GM21515 (cell line): ENCODE measurements at regions not wholly inside any gene's neighbourhood (a gene's known extent, or its start where the extent isn't known, plus 50 kb on each side); places are given as distances from the start of the nearest gene placed in this dataset.

Experiments
- ATAC-seq: cut with Tn5 transposase; IDR thresholded peaks from one replicate; pipeline ENCODE4 v1.9.1; 2021; ENCODE audit not compliant: unreplicated experiment

DNA sequence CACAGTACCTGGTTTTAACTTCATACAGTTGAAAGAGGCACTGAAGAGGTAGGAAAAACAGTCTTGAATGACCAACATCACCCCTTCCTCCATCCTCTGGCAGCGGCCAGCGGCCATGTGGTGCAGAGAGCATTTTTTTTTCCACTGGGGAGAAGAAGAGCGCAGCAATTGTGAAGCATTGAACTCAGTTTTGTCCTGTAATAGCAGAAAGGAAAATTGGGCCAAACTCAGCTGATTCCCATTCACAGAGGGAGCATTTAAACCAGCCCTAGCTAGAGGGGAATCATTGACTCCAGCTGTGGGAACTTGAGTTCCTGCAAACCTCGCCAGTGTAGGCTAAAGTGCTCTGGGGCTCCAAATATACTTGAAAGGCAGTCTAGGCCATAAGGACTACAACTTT, 316.6 kb upstream of the CHST9 start:
- ATAC-seq: no peak

DNA sequence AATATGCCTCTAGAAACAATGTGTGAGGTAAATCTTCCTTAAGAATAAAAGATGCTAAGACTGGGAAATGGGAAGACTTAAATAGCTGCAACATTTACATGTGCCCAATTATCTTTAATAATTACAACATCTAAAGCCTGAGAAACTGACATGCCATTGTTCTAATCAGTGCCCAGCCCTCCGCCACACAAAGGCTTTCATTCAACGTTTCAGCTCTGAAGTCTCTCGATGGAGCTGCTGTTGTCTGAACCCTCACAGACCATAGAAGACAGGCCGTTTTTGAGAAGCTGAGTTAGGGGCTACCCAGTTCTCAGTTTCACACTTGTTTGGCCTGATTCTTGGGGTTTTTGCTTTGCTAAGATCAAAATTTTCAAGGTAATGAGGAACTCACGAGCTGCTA, 315.4 kb upstream of the CHST9 start:
- ATAC-seq: no peak

DNA sequence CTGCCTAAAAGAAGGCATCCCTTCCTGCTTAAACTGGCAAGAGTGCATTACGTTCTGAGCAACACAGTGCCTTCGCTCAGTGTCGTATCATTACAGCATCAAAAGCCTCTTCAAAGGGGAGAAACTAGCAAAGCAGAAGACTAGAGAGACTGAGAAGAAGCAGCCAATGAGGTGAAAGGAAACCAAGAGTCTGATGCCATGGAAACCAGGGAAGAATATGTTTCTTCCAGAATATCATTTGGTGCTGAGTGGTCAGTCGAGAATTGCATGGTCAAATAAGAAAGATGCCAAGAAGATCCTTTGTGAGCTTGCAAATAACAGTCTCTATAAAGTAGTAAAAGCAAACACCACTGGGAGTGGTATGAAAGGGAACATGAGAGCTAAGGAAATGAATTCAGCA, 312.1 kb upstream of the CHST9 start:
- no peak for ATAC-seq

DNA sequence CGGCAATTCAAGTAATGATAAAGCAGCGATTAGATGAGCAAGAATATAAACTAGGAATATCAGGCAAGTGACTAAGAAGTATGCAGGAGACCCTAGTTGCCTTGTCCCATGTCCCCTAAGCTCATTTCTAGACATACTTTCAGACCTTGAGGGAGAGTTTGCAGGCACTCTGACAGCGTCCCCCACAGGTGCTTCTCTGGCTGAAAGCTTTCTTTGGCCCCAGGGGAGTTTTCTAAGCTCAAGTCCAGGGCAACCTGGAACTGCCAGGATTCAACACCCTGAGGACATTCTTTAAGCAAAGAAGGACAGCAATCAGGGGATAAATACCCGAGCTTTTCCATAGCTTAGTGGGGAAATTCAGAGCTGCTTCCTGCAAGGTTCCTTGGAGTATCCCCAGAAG, 308.1 kb upstream of the CHST9 start:
- ATAC-seq: no peak

DNA sequence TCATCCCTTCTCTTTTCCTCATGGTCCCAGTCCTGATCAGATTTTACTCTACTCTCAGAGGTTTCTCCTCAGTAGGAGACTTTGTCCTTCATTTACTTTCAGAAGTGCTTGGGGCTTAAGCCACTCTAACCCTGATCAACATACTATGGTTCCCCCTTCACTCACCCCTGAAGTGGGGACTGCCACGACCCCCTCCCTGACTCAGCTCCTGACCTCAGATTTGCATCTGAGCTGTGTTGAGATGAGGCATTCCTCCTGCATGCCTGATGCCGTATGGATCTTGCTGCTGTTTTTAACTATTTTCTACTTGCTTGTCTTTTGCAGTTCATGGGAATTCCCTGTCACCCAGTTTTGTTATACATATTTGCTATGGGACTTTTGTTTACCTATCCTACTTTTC, 306.7 kb upstream of the CHST9 start:
- ATAC-seq: no peak

DNA sequence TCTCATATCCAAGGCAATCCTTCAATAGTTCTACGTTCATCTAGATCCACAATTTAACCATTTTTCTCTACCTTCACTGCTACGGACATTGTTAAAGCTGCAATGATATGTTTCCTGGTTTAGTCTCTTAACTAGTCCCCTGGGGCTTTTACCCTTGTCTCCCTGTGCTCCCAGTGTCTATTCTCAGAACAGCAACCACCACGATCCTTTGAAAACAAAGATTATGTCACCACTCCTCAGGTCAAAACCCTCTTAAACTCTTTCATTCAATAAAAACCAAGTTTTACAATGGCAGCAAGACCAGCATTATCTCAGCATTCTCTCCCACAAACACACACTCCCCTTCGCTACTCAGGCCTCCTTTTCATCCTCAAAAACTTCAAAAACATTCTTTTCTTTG, 298.2 kb upstream of the CHST9 start:
- no peak for ATAC-seq

DNA sequence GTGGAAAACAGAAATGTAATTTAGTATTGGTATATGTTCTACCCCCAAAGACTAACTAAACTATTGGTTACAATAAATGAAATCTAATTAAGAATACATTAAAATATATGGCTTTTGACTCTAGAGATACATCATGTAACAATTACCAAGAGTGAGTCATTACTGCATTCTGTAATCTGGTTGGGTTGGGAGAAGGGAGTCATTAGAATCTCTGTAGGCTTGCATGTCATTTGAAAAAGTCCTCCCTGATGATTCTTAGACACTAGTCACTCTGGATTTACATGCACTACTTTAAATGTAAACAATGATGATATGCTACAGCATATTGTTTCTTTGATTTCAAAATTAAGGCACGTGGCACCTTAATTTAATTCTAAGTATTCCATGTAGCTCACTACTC, 293.4 kb upstream of the CHST9 start:
- no peak for ATAC-seq

DNA sequence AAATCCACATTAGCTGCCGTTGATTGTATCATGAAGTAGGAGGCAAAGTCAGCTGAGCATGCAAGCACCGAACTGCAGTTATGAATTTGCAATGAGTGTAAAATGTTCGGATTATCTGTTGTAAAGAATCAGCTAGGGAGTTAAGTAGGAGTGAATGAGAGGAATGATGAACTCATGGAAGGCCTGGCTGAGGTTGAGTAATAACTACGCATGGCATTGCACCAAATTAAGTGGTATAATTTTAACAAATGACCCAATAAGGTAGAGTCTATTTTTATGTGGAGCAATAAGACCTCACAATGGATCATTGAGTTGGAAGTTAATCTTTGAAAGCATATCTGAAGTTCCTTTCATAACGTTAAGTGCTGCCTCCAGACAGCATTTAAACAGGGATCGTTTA, 288.2 kb upstream of the CHST9 start:
- no peak for ATAC-seq

DNA sequence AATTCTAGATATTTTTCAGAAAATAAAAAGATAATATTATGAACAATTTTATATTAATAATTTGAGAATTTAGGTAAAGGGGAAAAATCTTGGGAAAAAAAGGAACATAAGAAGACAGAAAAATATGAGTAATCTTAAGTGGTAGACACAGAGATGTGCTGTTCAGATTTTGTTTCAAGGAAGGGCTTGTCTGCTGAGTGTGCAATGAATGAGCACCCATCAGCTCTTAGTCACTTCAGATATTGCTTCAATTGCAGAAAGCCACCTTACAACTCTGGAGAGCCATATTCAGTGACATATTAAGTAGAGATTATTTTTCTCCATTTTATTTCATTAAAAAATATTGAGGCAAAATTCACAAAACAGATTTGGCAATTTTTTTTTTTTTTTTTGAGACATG, 282.0 kb upstream of the CHST9 start:
- no peak for ATAC-seq

DNA sequence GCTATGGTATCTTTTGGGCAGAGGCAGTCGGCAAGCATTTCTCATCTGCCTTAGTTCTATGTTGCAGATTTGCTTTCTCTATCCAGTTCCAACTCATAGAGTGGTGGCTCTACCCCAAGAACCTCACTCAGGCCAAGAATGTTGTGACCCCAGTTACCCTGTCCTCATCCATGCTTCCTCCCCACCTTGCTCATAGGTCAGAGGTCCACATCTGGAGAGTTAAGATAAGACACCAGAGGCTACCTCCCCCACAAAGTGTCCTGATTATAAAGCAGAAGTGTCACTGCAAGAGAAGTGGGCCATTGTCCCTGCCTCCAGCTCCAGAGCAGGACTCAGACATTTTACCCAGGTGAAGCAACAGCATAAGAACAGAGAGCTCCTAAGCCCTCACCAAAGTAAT, 276.8 kb upstream of the CHST9 start:
- no peak for ATAC-seq

DNA sequence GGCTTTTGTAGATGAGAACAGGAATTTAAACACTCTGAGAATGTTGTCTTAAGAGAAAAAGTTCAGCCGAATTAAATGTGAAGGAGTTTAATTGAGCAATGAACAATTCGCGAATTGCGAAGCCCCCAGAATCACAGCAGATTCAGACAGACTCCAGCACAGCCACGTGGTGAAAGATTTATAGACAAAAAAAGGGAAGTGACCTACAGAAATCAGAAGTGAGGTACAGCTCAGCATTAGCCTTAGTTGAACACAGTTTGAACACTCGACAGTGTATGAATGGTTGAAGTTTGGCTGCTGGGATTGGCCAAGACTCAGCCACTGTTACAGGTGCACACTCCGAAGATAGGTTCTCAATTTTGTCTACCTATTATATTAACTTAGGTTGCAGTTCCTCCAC, 264.0 kb upstream of the CHST9 start:
- ATAC-seq: no peak

DNA sequence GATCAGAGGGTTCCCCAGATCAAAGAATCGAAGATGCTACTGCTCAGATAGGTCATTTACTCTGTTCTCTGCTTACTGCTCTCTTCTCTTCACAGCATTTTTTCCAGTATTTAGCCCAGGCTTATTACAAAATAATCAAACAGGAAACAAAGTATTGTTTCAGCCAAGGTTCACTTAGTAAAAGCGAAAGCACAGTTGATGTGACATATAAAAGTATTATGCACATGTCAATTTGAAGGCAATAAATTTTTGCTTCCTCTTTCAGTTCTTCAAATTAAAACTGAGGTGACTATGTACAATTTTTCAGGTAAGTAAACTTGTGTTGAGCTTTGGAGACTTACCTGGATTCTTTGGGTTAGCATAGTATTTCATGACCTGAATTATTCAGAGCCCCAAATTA, 262.8 kb upstream of the CHST9 start:
- no peak for ATAC-seq

DNA sequence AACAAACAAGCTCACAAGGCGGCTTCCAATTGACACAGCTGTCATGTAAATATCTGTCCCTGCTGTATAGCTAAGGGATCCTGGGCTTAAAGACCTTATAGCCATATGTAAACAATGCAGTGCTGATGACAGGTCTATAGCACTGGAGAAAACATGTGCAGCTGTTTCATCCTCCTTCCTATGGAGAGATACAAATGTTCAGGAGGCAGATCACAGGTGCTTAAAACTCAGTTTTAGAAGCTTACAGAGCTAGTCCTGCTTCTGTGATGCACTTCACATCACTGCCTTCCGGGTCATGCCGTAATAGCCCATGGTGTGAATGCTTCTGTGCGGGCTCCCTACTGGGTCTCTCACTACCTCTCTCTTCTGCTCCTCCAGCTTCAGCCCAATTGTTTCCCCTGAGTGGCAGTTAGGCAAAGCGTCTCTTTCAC, 262.4 kb upstream of the CHST9 start:
- ATAC-seq: no peak

DNA sequence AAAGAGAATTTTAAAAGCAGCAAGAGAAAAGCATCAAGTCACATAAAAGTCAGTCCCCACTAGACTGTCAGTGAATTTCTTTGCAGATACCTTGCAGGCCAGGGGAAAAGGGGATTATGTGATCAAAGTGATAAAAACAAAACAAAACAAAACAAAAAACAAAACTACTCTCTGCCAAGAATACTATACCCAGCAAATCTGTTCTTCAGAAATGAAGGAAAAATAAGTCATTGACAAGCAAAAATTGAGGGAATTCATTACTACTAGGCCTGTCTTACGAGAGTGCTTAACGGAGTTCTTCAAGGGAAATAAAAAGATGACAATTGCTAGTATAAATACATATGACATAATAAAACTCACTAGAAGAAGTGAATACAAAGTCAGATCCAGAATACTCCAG, 245.5 kb upstream of the CHST9 start:
- no peak for ATAC-seq

DNA sequence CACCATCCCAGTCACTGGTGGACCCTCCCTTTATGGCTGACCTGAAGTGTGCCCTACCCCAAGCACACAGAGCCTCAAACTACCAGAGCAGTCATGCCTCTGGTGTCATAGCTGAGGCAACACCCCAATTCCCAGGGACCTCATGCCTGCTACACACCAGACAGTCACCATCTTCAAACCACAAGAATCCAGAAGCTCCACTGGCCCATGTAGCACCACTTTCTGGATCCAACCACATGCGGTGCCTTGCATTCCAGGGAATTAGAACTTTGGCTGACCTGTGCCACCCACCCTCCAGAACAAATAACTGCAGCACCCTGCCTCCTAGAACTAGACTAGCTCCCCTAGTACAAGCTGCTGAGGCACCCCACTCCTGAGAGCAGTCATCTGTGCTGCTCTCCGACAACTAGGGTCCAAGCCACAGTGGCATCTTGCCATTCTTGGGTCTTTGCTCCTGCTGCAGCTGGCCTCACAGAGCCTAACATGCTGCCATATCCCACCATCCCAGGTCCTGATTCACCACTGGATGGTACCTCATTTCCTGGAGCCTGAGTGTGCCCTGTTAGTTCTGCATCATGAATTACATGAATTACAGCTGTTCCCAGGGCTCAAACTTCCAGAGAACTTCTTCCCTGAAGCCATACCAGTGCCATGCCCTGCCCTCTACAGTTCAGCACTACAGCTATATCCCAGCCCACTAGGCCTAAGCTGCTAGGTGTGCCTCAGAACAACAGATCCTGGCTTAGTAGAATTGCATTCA, 243.8 kb upstream of the CHST9 start:
- no peak for ATAC-seq

DNA sequence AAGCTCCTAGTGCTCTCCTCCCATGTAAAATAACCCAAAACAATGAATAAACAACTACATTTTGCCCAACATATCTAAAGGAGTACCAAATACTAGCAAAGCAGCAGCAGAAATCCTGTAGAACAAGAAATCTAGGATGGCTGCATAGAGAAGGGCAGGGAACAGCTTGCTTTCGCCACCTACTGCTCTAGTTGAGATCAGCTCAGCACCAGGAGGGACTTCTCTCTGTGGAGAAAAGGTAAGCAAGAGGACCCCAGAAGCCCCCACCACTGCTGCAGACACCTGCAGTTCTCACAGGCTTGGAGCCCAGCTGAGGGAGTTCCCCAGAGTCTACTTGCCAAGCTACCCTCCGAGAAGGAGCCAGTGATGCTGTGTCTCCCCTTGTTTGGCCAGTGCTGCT, 243.0 kb upstream of the CHST9 start:
- ATAC-seq: no peak

DNA sequence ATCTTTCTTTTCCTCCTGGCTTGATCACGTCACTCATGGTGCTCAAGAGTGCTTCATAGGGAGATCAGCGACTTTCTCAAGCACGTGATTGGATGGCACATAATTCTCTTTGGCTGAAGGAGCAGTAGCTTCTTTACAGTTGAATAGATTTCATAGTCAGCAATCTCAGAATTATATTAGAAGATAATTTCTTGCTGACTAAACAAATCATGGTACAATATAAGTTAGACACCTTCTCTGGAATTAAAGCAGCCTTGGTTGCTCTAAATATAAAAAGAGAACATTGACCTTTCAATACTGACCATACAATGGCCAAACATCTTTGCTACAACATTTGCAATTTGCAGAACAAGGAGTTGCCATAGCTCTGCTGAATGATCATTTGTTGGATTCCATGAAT, 238.5 kb upstream of the CHST9 start:
- no peak for ATAC-seq

DNA sequence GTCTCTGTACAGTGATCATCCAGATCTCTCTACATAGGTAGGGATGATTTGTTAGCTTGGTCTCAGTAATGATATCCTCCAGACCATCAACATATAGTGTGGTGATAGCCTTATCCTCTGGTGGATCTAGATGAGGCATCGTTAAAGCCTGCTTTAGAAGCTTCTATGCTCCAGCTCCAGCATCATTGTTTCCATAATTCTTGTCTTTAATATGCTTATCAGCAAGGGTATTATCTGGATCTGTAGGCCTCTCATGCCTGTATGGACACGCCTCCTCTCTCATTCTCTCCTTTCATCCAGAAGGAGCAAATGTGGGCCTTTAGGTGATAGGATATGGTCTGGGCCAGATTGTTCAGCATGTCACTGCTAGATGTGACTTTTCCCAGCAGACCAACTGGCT, 234.5 kb upstream of the CHST9 start:
- no peak for ATAC-seq

DNA sequence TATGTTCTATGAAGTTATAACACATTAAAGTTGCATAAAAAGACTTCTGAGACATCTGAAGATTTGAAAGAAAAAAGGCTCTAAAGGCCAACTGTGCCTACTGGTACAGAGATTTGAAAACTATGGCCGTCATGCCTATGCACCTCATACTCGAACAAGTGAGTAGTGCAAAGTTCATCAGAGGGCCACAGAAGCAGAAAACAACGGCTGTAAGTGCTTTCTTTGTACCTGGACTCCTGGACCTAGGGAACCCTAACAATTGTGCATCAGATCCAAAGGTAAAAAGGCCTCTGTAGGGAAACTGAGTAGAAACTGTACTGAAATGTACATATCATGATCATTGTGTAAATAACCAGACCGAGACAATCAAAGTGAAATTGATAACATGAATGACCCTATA, 230.4 kb upstream of the CHST9 start:
- ATAC-seq: no peak

DNA sequence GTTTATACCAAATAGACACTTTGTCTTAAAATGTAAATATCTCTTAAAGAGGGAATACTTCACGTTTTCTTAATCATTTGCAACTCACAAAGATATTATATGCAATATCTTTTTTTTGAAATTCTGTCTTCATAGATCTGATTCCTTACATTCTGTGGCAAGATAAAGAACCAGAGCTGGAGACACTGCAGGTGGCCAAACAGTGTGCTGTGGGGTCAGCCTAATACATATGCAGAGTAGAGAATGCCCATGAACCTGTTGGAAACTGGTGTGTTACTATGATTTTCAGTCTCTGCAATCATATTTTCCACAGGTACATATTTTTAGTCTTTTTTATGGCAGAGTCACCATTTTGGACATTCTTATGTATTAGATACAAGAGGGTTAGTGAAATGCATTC, 229.6 kb upstream of the CHST9 start:
- ATAC-seq: no peak

DNA sequence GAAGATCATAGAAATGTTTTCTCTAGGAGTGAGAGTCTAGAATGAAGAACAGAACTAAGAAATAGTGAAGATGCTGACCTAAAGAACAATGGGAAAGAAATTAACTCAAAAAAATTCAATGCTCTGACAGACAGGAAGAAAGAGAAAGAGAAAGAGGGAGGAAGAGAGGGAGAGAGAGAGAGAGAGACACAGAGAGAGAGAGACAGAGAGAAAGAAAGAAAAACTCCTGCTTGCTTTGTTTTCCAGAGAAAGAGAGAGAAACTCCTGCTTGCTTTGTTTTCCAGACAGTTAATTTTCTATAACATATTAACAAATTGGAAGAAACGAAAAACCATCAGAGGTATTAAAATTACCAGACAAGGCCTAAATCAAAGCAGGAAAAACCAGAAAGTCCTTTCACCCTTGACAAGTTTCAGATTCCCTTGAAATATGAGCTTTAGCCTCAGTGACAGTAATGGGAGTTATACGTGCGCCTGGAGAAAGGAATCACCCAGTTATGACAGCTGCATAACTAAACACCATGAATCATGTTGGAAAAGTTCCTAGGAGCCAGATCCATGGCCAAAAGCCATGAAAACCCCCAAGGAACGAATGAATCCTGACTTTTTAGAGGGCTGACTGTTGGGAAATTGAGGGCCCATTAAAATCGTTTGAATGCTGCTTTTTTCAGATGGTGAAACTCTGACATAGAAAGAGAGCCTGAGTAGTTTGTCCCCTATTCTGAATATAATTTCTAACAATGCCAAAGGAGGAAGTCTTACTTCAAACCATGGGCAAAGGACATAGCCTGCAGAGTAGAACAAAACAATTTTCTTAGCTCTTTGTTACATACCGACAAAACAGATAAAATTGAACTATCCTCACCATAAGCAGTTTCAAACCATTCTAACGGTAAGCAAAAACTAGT, 228.6 kb upstream of the CHST9 start:
- ATAC-seq: no peak

DNA sequence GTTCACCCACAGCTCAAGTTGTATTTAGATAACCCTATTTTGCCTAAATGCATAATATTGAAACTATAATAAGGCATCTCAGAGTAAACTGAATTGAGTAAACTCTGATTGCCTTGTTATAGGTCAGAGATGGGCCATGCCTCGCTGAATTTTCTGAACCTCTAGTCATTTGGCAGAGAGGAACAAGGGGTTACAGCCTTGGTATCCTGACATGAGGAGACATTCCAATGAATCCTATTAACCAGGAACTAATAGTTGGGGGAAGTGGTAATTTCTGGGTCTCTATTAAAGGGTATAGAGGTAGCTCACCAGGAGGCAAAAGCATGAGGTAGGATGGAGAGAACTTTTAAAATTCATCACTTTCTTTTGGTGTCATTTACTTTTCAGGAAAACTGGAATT, 227.4 kb upstream of the CHST9 start:
- ATAC-seq: no peak
